ENCODE measurements at regions not wholly inside any gene's neighbourhood (a gene's known extent, or its start where the extent isn't known, plus 50 kb on each side); places are given as distances from the start of the nearest gene placed in this dataset.

DNA sequence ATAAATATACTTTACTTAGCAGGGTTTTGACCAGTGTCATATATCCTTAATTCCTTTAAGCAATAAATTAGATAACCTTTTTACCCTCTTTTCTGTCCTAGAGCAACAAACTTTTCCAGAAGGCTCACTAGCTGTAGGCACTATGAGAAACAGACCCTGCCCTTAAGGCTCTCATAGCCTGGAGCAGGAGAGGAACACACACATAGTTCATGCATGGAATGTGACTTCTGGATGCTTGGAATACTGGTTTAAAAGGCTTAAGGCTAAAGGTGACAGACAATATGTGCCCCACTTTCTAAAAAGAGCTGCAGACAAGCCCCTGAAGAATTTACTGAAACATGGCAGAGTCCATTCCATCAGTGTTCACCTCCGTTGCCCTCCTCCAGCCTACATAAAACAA is 237.2 kb downstream of the TTC8 start:
- no peak for TF ChIP-seq CTCF (IDR thresholded peaks at IDR 0.05)
- TF ChIP-seq EP300 (IDR thresholded peaks at IDR 0.05), result no peak
- no peak for TF ChIP-seq POLR2A (IDR thresholded peaks at IDR 0.05; ENCODE audit: low read depth)

Data from esophagus muscularis mucosa (tissue), 4 donors.